ENCODE measurements at regions not wholly inside any gene's neighbourhood (a gene's known extent, or its start where the extent isn't known, plus 50 kb on each side); places are given as distances from the start of the nearest gene placed in this dataset.

GRCh38 chr15:70516408-70517193 is 246.8 kb downstream of the UACA start:
- no peak for TF ChIP-seq POLR2A (IDR thresholded peaks at IDR 0.05; ENCODE audit: low read depth, low read length)
- no peak for TF ChIP-seq NFE2L2 (IDR thresholded peaks at IDR 0.05; ENCODE audit: low read depth, low read length)
- TF ChIP-seq, protein P1, sequence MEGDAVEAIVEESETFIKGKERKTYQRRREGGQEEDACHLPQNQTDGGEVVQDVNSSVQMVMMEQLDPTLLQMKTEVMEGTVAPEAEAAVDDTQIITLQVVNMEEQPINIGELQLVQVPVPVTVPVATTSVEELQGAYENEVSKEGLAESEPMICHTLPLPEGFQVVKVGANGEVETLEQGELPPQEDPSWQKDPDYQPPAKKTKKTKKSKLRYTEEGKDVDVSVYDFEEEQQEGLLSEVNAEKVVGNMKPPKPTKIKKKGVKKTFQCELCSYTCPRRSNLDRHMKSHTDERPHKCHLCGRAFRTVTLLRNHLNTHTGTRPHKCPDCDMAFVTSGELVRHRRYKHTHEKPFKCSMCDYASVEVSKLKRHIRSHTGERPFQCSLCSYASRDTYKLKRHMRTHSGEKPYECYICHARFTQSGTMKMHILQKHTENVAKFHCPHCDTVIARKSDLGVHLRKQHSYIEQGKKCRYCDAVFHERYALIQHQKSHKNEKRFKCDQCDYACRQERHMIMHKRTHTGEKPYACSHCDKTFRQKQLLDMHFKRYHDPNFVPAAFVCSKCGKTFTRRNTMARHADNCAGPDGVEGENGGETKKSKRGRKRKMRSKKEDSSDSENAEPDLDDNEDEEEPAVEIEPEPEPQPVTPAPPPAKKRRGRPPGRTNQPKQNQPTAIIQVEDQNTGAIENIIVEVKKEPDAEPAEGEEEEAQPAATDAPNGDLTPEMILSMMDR (conservative IDR thresholded peaks at IDR 0.05; ENCODE audit: low read depth, low read length) = no peak
- no peak for TF ChIP-seq BHLHE40 (IDR thresholded peaks at IDR 0.05; ENCODE audit: low read depth, low read length)
- TF ChIP-seq RFX5 (IDR thresholded peaks at IDR 0.05; ENCODE audit: low read depth, low read length) = no peak
- no peak for TF ChIP-seq RAD21 (IDR thresholded peaks at IDR 0.05; ENCODE audit: low read length)
- no peak for TF ChIP-seq MAZ (IDR thresholded peaks at IDR 0.05; ENCODE audit: borderline replicate concordance, low read depth, low read length)
- TF ChIP-seq, protein P2, sequence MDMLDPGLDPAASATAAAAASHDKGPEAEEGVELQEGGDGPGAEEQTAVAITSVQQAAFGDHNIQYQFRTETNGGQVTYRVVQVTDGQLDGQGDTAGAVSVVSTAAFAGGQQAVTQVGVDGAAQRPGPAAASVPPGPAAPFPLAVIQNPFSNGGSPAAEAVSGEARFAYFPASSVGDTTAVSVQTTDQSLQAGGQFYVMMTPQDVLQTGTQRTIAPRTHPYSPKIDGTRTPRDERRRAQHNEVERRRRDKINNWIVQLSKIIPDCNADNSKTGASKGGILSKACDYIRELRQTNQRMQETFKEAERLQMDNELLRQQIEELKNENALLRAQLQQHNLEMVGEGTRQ (IDR thresholded peaks at IDR 0.05; ENCODE audit: low read depth, low read length) = no peak
- no peak for TF ChIP-seq SMC3 (IDR thresholded peaks at IDR 0.05; ENCODE audit: low read depth, low read length)
- TF ChIP-seq CEBPB (IDR thresholded peaks at IDR 0.05; ENCODE audit: low read depth, low read length) = no peak
